ENCODE measurements at regions not wholly inside any gene's neighbourhood (a gene's known extent, or its start where the extent isn't known, plus 50 kb on each side); places are given as distances from the start of the nearest gene placed in this dataset.

DNA sequence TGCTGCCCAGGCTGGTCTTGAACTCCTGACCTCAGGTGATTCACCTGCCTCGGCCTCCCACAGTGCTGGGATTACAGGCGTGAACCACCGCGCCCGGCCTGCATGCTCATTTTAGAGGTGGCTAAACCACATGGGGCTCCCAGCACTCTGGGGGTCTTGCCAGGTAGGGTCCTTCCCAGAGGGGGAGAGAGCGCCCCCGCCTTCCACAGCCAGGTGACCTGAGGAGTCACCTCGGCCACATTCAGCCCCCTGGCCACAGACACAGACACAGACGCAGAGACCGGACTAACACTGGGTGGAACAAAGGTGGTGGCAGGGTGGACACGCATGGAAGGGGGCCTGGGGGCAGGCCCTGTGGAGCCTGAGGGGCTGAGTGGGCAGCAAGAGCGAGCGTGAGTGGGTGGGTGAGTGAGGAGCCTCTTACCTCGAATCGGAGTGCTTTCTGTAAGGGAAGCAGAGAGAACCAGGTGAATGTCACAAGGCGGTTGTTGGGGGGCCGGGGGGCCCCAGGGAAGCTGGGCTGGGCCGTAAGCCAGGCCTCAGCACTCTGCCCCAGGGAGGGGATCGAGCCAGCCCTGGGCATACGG, 80.1 kb downstream of the PTPRS start:
- H3F3A ChIP-seq (replicated peaks; ENCODE audit: insufficient read depth) = no peaks in the 10 kb centered on the region
- H3K9ac ChIP-seq = no peak overlapping the region
- no peak overlapping the region for H2AFZ ChIP-seq (ENCODE audit: low read depth)
- H3K36me3 ChIP-seq (replicated peaks in 1 of 2; ENCODE audit: control insufficient read depth in 1 of 2, insufficient read depth in 2 of 2, low read length in 1 of 2) = peaks cover 34 to 66% of the 10 kb centered on the region in 2 experiments
- DNase-seq = no peak
- no peaks in the 10 kb centered on the region for H3K9me2 ChIP-seq
- 96% methylated on average over 17 of the region's 20 CpGs for WGBS (ENCODE audit: low lambda C conversion rate)
- no peak overlapping the region for H3K4me2 ChIP-seq
- H3K27me3 ChIP-seq (ENCODE audit: insufficient read depth) = no peaks in the 10 kb centered on the region
- H3K9me3 ChIP-seq = 0 out of 2 replicates have a peak, but pooled peaks cover 4% of the 10 kb centered on the region
- ChIA-PET POLR2A (no interaction called here), CTCF (no interaction called here)
- H4K20me1 ChIP-seq (ENCODE audit: insufficient read depth) = no peaks in the 10 kb centered on the region
- no peaks in the 10 kb centered on the region for H3K4me1 ChIP-seq (ENCODE audit: control insufficient read depth in 1 of 2, insufficient read depth in 2 of 2, low read depth in 1 of 2, low read length in 1 of 2)
- H3K27ac ChIP-seq (ENCODE audit: low read depth in 2 of 2, low read length in 1 of 2) = no peak overlapping the region
- TF ChIP-seq EZH2phosphoT487 (IDR thresholded peaks at IDR 0.05; ENCODE audit: borderline replicate concordance, low read depth) (no peak), SMC3 (IDR thresholded peaks at IDR 0.05; ENCODE audit: low read depth, low read length) (no peak), NRF1 (IDR thresholded peaks at IDR 0.05; ENCODE audit: low read depth, low read length) (no peak), TCF12 (IDR thresholded peaks at IDR 0.05) (no peak)
- H3K4me3 ChIP-seq (ENCODE audit: low read depth in 2 of 2, low read length in 1 of 2) = no peak overlapping the region
- no peaks in the 10 kb centered on the region for H3K79me2 ChIP-seq (ENCODE audit: insufficient read depth)

DNA sequence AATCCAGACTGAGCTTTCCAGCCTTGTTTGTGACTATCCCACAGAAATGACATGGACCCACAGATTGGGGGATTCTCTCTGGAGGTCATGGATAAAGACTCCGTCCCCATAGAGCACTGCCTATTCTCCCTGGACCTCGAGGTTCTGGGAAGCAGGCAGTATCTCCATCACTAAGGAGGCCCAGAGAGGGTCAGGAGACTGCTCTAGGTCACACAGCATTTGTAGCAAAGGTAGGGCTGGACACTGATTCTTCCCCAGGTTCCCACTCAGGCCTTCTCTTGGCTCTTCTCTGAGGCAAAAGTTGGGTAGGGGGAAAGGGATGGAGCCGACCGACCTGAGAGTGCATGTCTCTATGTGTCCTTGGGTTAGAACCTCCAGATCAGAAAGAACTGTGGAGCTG, 80.9 kb downstream of the PTPRS start:
- Histone ChIP-seq H3K9me3 (0 out of 2 replicates have a peak, but pooled peaks cover 4% of the 10 kb centered on the region), H3K79me2 (ENCODE audit: insufficient read depth) (no peaks in the 10 kb centered on the region), H4K20me1 (ENCODE audit: insufficient read depth) (no peaks in the 10 kb centered on the region), H3K9me2 (no peaks in the 10 kb centered on the region), H3K9ac (no peak overlapping the region), H3K4me3 (ENCODE audit: low read depth in 2 of 2, low read length in 1 of 2) (no peak overlapping the region), H3K36me3 (replicated peaks in 1 of 2; ENCODE audit: control insufficient read depth in 1 of 2, insufficient read depth in 2 of 2, low read length in 1 of 2) (peaks cover 42 to 74% of the 10 kb centered on the region in 2 experiments), H3K27ac (ENCODE audit: low read depth in 2 of 2, low read length in 1 of 2) (no peak overlapping the region), H3K4me1 (ENCODE audit: control insufficient read depth in 1 of 2, insufficient read depth in 2 of 2, low read depth in 1 of 2, low read length in 1 of 2) (no peaks in the 10 kb centered on the region), H3K4me2 (no peak overlapping the region), H3F3A (replicated peaks; ENCODE audit: insufficient read depth) (no peaks in the 10 kb centered on the region), H2AFZ (ENCODE audit: low read depth) (no peak overlapping the region), H3K27me3 (ENCODE audit: insufficient read depth) (no peaks in the 10 kb centered on the region)
- TF ChIP-seq CHD2 (IDR thresholded peaks at IDR 0.05; ENCODE audit: low read length, partially characterized antibody) (no peak), JUND (IDR thresholded peaks at IDR 0.05) (no peak), FOXJ3 (CRISPR knock-in tag; IDR thresholded peaks at IDR 0.05) (no peak), RFX5 (IDR thresholded peaks at IDR 0.05; ENCODE audit: low read length) (no peak), NFIC (IDR thresholded peaks at IDR 0.05; ENCODE audit: borderline replicate concordance) (no peak), GATA2 (CRISPR knock-in tag; IDR thresholded peaks at IDR 0.05) (no peak), SMC3 (IDR thresholded peaks at IDR 0.05; ENCODE audit: low read depth, low read length) (no peak), TAF1 (IDR thresholded peaks at IDR 0.05; ENCODE audit: borderline replicate concordance, low read depth, low read length) (no peak), FOXM1 (IDR thresholded peaks at IDR 0.05; ENCODE audit: low read depth) (no peak), YY1 (IDR thresholded peaks at IDR 0.05; ENCODE audit: low read depth) (no peak), EZH2phosphoT487 (IDR thresholded peaks at IDR 0.05; ENCODE audit: borderline replicate concordance, low read depth) (no peak), RCOR1 (IDR thresholded peaks at IDR 0.05; ENCODE audit: low read length) (no peak)
- TF ChIP-seq, protein P1, sequence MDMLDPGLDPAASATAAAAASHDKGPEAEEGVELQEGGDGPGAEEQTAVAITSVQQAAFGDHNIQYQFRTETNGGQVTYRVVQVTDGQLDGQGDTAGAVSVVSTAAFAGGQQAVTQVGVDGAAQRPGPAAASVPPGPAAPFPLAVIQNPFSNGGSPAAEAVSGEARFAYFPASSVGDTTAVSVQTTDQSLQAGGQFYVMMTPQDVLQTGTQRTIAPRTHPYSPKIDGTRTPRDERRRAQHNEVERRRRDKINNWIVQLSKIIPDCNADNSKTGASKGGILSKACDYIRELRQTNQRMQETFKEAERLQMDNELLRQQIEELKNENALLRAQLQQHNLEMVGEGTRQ (IDR thresholded peaks at IDR 0.05; ENCODE audit: borderline replicate concordance, low read depth, low read length) = no peak
- TF ChIP-seq, protein P2, sequence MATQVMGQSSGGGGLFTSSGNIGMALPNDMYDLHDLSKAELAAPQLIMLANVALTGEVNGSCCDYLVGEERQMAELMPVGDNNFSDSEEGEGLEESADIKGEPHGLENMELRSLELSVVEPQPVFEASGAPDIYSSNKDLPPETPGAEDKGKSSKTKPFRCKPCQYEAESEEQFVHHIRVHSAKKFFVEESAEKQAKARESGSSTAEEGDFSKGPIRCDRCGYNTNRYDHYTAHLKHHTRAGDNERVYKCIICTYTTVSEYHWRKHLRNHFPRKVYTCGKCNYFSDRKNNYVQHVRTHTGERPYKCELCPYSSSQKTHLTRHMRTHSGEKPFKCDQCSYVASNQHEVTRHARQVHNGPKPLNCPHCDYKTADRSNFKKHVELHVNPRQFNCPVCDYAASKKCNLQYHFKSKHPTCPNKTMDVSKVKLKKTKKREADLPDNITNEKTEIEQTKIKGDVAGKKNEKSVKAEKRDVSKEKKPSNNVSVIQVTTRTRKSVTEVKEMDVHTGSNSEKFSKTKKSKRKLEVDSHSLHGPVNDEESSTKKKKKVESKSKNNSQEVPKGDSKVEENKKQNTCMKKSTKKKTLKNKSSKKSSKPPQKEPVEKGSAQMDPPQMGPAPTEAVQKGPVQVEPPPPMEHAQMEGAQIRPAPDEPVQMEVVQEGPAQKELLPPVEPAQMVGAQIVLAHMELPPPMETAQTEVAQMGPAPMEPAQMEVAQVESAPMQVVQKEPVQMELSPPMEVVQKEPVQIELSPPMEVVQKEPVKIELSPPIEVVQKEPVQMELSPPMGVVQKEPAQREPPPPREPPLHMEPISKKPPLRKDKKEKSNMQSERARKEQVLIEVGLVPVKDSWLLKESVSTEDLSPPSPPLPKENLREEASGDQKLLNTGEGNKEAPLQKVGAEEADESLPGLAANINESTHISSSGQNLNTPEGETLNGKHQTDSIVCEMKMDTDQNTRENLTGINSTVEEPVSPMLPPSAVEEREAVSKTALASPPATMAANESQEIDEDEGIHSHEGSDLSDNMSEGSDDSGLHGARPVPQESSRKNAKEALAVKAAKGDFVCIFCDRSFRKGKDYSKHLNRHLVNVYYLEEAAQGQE (IDR thresholded peaks at IDR 0.05; ENCODE audit: low read depth, low read length) = no peak
- no peak for DNase-seq
- CTCF ChIA-PET = no interaction called here
- whole genome bisulfite sequencing (ENCODE audit: low lambda C conversion rate) = 93% methylated on average over 4 of the region's 4 CpGs
- POLR2A ChIA-PET = no interaction called here

Data from SK-N-SH (cell line).